ENCODE measurements at regions not wholly inside any gene's neighbourhood (a gene's known extent, or its start where the extent isn't known, plus 50 kb on each side); places are given as distances from the start of the nearest gene placed in this dataset.

DNA sequence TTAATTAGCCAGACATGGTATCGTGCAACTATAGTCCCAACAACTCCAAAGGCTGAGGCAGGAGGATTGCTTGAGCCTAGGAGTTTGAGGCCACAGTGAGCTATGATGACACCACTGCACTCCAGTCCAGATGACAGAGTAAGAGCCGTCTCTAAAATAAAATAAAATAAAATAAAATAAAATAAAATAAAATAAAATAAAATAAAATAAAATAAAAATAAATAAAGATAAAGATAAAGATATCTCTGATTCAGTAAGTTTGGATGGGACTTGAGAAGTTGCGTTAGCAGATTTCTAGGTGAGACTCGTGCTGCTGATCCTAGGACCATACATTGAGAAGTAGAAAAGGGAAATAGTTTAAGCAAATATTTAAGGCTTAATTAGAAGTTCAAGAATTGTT is 254.8 kb upstream of the FAM241A start:
- Histone ChIP-seq H3K27ac (ENCODE audit: low read length in 2 of 2) (no peak overlapping the region), H3K4me2 (replicated peaks; ENCODE audit: low read depth, low read length, poor library complexity, severe bottlenecking) (no peak overlapping the region), H2AFZ (ENCODE audit: insufficient read depth, low read depth, low read length, poor library complexity, severe bottlenecking) (no peak overlapping the region), H3K4me1 (ENCODE audit: control insufficient read depth in 2 of 2, insufficient read depth in 2 of 2, low read length in 2 of 2) (no peaks in the 10 kb centered on the region), H3K9ac (ENCODE audit: low read length) (no peak overlapping the region), H3K9me3 (ENCODE audit: control extremely low read depth in 1 of 3, control insufficient read depth in 2 of 3, insufficient read depth in 1 of 3, low read length in 2 of 3) (no peaks in the 10 kb centered on the region), H3K27me3 (replicated peaks in 1 of 4; ENCODE audit: control extremely low read depth in 1 of 4, control insufficient read depth in 3 of 4, insufficient read depth in 4 of 4, low read length in 3 of 4) (peaks cover 0 to 3% (median 0%) of the 10 kb centered on the region in 4 experiments), H3K79me2 (ENCODE audit: control insufficient read depth, insufficient read depth, low read length) (no peaks in the 10 kb centered on the region), H3K4me3 (ENCODE audit: control extremely low read depth in 1 of 5, extremely low read depth in 1 of 5, insufficient read depth in 1 of 5, low read depth in 2 of 5, low read length in 4 of 5) (no peak overlapping the region), H3K36me3 (replicated peaks in 1 of 2; ENCODE audit: control extremely low read depth in 1 of 2, control insufficient read depth in 1 of 2, extremely low read depth in 1 of 2, insufficient read depth in 2 of 2, low read length in 1 of 2) (no peaks in the 10 kb centered on the region), H4K20me1 (ENCODE audit: control insufficient read depth, insufficient read depth, low read length, poor library complexity, severe bottlenecking) (no peaks in the 10 kb centered on the region)
- ATAC-seq (ENCODE audit: low read depth): no peak
- no peak for DNase-seq
- POLR2A ChIA-PET: no interaction called here
- intact Hi-C loops (cut with micrococcal nuclease): no loop called here
- no peak overlapping the region for H3K4me3 Mint-ChIP-seq
- no peak overlapping the region for H3K27ac Mint-ChIP-seq
- CTCF ChIA-PET: no interaction called here
- TF ChIP-seq CTCF (IDR thresholded peaks at IDR 0.05) (no peak), EZH2 (IDR thresholded peaks at IDR 0.05; ENCODE audit: borderline replicate concordance, insufficient read depth, low read depth, low read length, poor library complexity, severe bottlenecking) (no peak)
- WGBS (ENCODE audit: insufficient coverage): 84% methylated on average over 3 of the region's 4 CpGs
- H3K27me3 Mint-ChIP-seq: peaks cover 5% of the 10 kb centered on the region
- H3K9me3 Mint-ChIP-seq (ENCODE audit: insufficient read depth): peaks cover 3% of the 10 kb centered on the region
- no peaks in the 10 kb centered on the region for H3K4me1 Mint-ChIP-seq

DNA sequence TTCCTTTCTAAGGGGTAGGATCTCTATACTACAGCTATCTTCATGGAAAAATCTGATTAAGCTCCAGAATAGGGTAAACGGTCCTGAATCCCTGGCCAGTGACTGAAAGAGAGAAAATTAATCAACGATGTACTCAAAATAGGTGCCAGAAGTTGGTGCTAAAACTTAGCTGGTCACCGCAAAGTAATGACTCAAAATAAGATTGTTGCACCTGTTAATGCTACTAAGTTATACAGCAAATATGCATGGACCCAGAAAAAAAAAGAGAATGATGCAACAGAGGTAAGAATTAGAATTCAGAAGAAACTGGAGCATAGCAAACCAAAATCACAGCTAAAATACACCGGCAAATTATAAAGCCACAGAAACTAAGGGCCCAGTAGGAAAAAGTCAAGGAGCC is 239.7 kb upstream of the FAM241A start:
- TF ChIP-seq EZH2 (IDR thresholded peaks at IDR 0.05; ENCODE audit: borderline replicate concordance, insufficient read depth, low read depth, low read length, poor library complexity, severe bottlenecking) (no peak), CTCF (IDR thresholded peaks at IDR 0.05) (no peak)

More for the DNA sequence above, 239.7 kb upstream of the FAM241A start:
- Histone ChIP-seq H3K4me3 (ENCODE audit: control extremely low read depth in 1 of 5, extremely low read depth in 1 of 5, insufficient read depth in 1 of 5, low read depth in 2 of 5, low read length in 4 of 5) (no peak overlapping the region), H3K4me2 (replicated peaks; ENCODE audit: low read depth, low read length, poor library complexity, severe bottlenecking) (no peak overlapping the region), H3K9ac (ENCODE audit: low read length) (no peak overlapping the region), H3K27ac (ENCODE audit: low read length in 2 of 2) (no peak overlapping the region), H3K27me3 (replicated peaks in 1 of 4; ENCODE audit: control extremely low read depth in 1 of 4, control insufficient read depth in 3 of 4, insufficient read depth in 4 of 4, low read length in 3 of 4) (no peaks in the 10 kb centered on the region), H2AFZ (ENCODE audit: insufficient read depth, low read depth, low read length, poor library complexity, severe bottlenecking) (no peak overlapping the region), H3K4me1 (ENCODE audit: control insufficient read depth in 2 of 2, insufficient read depth in 2 of 2, low read length in 2 of 2) (no peaks in the 10 kb centered on the region), H3K9me3 (ENCODE audit: control extremely low read depth in 1 of 3, control insufficient read depth in 2 of 3, insufficient read depth in 1 of 3, low read length in 2 of 3) (no peaks in the 10 kb centered on the region), H4K20me1 (ENCODE audit: control insufficient read depth, insufficient read depth, low read length, poor library complexity, severe bottlenecking) (no peaks in the 10 kb centered on the region), H3K79me2 (ENCODE audit: control insufficient read depth, insufficient read depth, low read length) (no peaks in the 10 kb centered on the region), H3K36me3 (replicated peaks in 1 of 2; ENCODE audit: control extremely low read depth in 1 of 2, control insufficient read depth in 1 of 2, extremely low read depth in 1 of 2, insufficient read depth in 2 of 2, low read length in 1 of 2) (no peaks in the 10 kb centered on the region)
- intact Hi-C loops (cut with micrococcal nuclease): no loop called here
- DNase-seq (no peak), ATAC-seq (ENCODE audit: low read depth) (no peak)
- H3K4me1 Mint-ChIP-seq: no peaks in the 10 kb centered on the region
- WGBS (ENCODE audit: insufficient coverage): 73% methylated on average over 2 of the region's 4 CpGs
- H3K4me3 Mint-ChIP-seq: no peak overlapping the region
- POLR2A ChIA-PET: no interaction called here
- no peaks in the 10 kb centered on the region for H3K9me3 Mint-ChIP-seq (ENCODE audit: insufficient read depth)
- H3K27me3 Mint-ChIP-seq: no peaks in the 10 kb centered on the region
- no peak overlapping the region for H3K27ac Mint-ChIP-seq
- CTCF ChIA-PET: no interaction called here

All from B cell (primary cell).